HepG2 (cell line): ENCODE measurements at regions not wholly inside any gene's neighbourhood (a gene's known extent, or its start where the extent isn't known, plus 50 kb on each side); places are given as distances from the start of the nearest gene placed in this dataset.

Experiments
- ARID4A ChIP-seq: sonication (generic); formaldehyde crosslinking; IDR thresholded peaks from 2 replicates; pipeline ENCODE4 v1.5.0; 2020; ENCODE audit warnings: mild to moderate bottlenecking, missing genetic modification reagents, borderline replicate concordance
- CHD2 ChIP-seq: IDR thresholded peaks from 2 replicates; pipeline ENCODE4 v1.6.1; 2011; ENCODE audit warnings: low read depth, low read length, improper control_type of control experiment
- FIP1L1 ChIP-seq: fragments of 200-400 bp; formaldehyde crosslinking; IDR thresholded peaks from 2 replicates; pipeline ENCODE4 v1.6.1; 2018; ENCODE audit warnings: low read depth, mild to moderate bottlenecking, low read length, moderate library complexity, borderline replicate concordance; ENCODE audit not compliant: insufficient read depth
- HHEX ChIP-seq: IDR thresholded peaks from 2 replicates; pipeline ENCODE4 v1.6.1; 2016; ENCODE audit warnings: control low read depth
- IRX3 ChIP-seq: sonication (generic); formaldehyde crosslinking; IDR thresholded peaks from 2 replicates; pipeline ENCODE4 v1.8.1; 2023; ENCODE audit warnings: mild to moderate bottlenecking, low read depth, missing genetic modification reagents, borderline replicate concordance
- ISX ChIP-seq: sonication (generic); formaldehyde crosslinking; conservative IDR thresholded peaks from 2 replicates; pipeline ENCODE4 v1.5.0; 2020; ENCODE audit warnings: missing genetic modification reagents
- KDM5A ChIP-seq: fragments of 200-600 bp; sonication (generic); IDR thresholded peaks from 2 replicates; pipeline ENCODE4 v1.7.0; 2018; ENCODE audit warnings: antibody characterized with exemption, mild to moderate bottlenecking, low read length, borderline replicate concordance
- NPAS2 ChIP-seq: sonication (generic); formaldehyde crosslinking; IDR thresholded peaks from 2 replicates; pipeline ENCODE4 v1.8.0; 2022; ENCODE audit warnings: mild to moderate bottlenecking, missing genetic modification reagents, borderline replicate concordance
- RXRA ChIP-seq: sonication (generic); formaldehyde crosslinking; IDR thresholded peaks from 2 replicates; pipeline ENCODE4 v1.5.1; 2020; ENCODE audit warnings: missing genetic modification reagents
- SP140L ChIP-seq: sonication (generic); formaldehyde crosslinking; IDR thresholded peaks from 2 replicates; pipeline ENCODE4 v1.4.0; 2020; ENCODE audit warnings: missing genetic modification reagents, borderline replicate concordance
- SPEN ChIP-seq: sonication (generic); formaldehyde crosslinking; IDR thresholded peaks from 2 replicates; pipeline ENCODE4 v1.5.1; 2020; ENCODE audit warnings: low read depth, mild to moderate bottlenecking, missing genetic modification reagents
- ZBTB21 ChIP-seq: sonication (generic); formaldehyde crosslinking; IDR thresholded peaks from 2 replicates; pipeline ENCODE4 v1.4.0; 2020; ENCODE audit warnings: missing genetic modification reagents
- ZBTB38 ChIP-seq: sonication (generic); formaldehyde crosslinking; IDR thresholded peaks from 2 replicates; pipeline ENCODE4 v1.5.1; 2020; ENCODE audit warnings: mild to moderate bottlenecking, missing genetic modification reagents
- ZNF207 ChIP-seq: fragments of 450-650 bp; IDR thresholded peaks from 2 replicates; pipeline ENCODE4 v1.6.1; 2016; ENCODE audit warnings: antibody characterized with exemption, borderline replicate concordance
- ZNF276 ChIP-seq: sonication (generic); formaldehyde crosslinking; IDR thresholded peaks from 2 replicates; pipeline ENCODE4 v1.4.0; 2020; ENCODE audit warnings: mild to moderate bottlenecking, low read depth, missing genetic modification reagents
- ZNF292 ChIP-seq: sonication (generic); formaldehyde crosslinking; IDR thresholded peaks from 2 replicates; pipeline ENCODE4 v1.8.1; 2022; ENCODE audit warnings: mild to moderate bottlenecking, low read depth, missing genetic modification reagents, borderline replicate concordance
- ZNF547 ChIP-seq: sonication (generic); formaldehyde crosslinking; IDR thresholded peaks from 2 replicates; pipeline ENCODE4 v1.5.1; 2020; ENCODE audit warnings: mild to moderate bottlenecking, missing genetic modification reagents
- ZNF598 ChIP-seq: sonication (generic); formaldehyde crosslinking; IDR thresholded peaks from 2 replicates; pipeline ENCODE4 v1.5.1; 2020; ENCODE audit warnings: mild to moderate bottlenecking, missing genetic modification reagents, borderline replicate concordance
- ZSCAN21 ChIP-seq: sonication (generic); formaldehyde crosslinking; IDR thresholded peaks from 2 replicates; pipeline ENCODE4 v1.8.0; 2022; ENCODE audit warnings: mild to moderate bottlenecking, missing genetic modification reagents, moderate library complexity, borderline replicate concordance
- TF ChIP-seq, protein P1 (sequence below): sonication (generic); formaldehyde crosslinking; IDR thresholded peaks from 2 replicates; pipeline ENCODE4 v1.4.0; 2020; ENCODE audit warnings: missing genetic modification reagents
- TF ChIP-seq, protein P2 (sequence below): sonication (generic); formaldehyde crosslinking; IDR thresholded peaks from 2 replicates; pipeline ENCODE4 v1.4.0; 2020; ENCODE audit warnings: missing genetic modification reagents

DNA sequence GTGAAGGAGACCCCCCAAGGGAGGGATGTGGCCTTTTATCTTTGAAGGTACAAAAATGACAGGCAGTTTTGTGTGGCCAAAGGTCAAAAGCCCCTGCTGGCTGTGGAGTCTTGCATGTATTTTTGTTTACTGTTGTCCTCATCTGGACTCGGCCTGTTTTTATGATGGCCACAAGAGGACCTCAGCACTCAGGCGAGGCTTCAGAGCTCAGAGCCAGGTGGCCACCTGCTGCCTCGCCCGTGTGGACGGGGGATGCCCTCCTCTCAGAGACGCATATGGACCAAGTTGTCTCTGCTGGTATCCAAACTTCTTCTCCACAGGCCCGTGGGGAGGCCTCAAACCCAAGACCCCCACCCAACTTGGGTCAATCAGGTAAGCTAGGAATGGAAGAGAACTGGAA lies 118.2 kb downstream of the DACT2 start (continued):
- TF ChIP-seq, protein P1, sequence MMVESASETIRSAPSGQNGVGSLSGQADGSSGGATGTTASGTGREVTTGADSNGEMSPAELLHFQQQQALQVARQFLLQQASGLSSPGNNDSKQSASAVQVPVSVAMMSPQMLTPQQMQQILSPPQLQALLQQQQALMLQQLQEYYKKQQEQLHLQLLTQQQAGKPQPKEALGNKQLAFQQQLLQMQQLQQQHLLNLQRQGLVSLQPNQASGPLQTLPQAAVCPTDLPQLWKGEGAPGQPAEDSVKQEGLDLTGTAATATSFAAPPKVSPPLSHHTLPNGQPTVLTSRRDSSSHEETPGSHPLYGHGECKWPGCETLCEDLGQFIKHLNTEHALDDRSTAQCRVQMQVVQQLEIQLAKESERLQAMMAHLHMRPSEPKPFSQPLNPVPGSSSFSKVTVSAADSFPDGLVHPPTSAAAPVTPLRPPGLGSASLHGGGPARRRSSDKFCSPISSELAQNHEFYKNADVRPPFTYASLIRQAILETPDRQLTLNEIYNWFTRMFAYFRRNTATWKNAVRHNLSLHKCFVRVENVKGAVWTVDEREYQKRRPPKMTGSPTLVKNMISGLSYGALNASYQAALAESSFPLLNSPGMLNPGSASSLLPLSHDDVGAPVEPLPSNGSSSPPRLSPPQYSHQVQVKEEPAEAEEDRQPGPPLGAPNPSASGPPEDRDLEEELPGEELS (CRISPR knock-in tag): peak; percentile 93
- TF ChIP-seq KDM5A (no peak), SPEN (CRISPR knock-in tag) (no peak), RXRA (0 out of 2 replicates have a peak, but pooled peaks have one; percentile 36), ZNF276 (CRISPR knock-in tag) (no peak), HHEX (no peak), ZSCAN21 (CRISPR knock-in tag) (no peak; the same call in 1 of the 2 replicates), FIP1L1 (no peak), ZNF207 (no peak), ZBTB21 (CRISPR knock-in tag) (no peak), CHD2 (no peak), ZNF547 (CRISPR knock-in tag) (no peak), ISX (CRISPR knock-in tag) (no peak), IRX3 (no peak), ZNF292 (CRISPR knock-in tag) (no peak), NPAS2 (CRISPR knock-in tag) (no peak), SP140L (CRISPR knock-in tag) (no peak), ZBTB38 (CRISPR knock-in tag) (no peak; the same call in 1 of the 2 replicates), ARID4A (no peak), ZNF598 (CRISPR knock-in tag) (no peak)
- TF ChIP-seq, protein P2, sequence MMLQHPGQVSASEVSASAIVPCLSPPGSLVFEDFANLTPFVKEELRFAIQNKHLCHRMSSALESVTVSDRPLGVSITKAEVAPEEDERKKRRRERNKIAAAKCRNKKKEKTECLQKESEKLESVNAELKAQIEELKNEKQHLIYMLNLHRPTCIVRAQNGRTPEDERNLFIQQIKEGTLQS (CRISPR knock-in tag): 0 out of 2 replicates have a peak, but pooled peaks have one; percentile 28
